Kidney epithelial cell (primary cell): ENCODE measurements at regions not wholly inside any gene's neighbourhood (a gene's known extent, or its start where the extent isn't known, plus 50 kb on each side); places are given as distances from the start of the nearest gene placed in this dataset.

Experiments used
- DNase-seq: peaks from one replicate; pipeline ENCODE4 v3.0.0-alpha.2; 2010; ENCODE audit warnings: low read depth
- H3K27me3 ChIP-seq: 2 replicates; pipeline ENCODE4 v1.6.0; 2011; ENCODE audit warnings: low read length; ENCODE audit not compliant: control insufficient read depth, insufficient read depth
- H3K36me3 ChIP-seq: 2 replicates; pipeline ENCODE4 v1.5.1; 2011; ENCODE audit warnings: low read length; ENCODE audit not compliant: control insufficient read depth, insufficient read depth
- H3K4me3 ChIP-seq: 2 replicates; pipeline ENCODE4 v1.5.1; 2011; ENCODE audit warnings: low read depth, mild to moderate bottlenecking, control low read depth, low read length
- CTCF ChIP-seq: IDR thresholded peaks from 2 replicates; pipeline ENCODE4 v1.5.1; 2011; ENCODE audit warnings: mild to moderate bottlenecking, moderate library complexity, low read length, control low read depth, inconsistent platforms; ENCODE audit not compliant: insufficient read depth, poor library complexity, severe bottlenecking

GRCh38 chr3:150285601-150286000 lies 122.5 kb upstream of the TSC22D2 start:
- no peak for DNase-seq
- no peak for TF ChIP-seq CTCF
- Histone ChIP-seq H3K27me3 (no peaks in the 10 kb centered on the region), H3K4me3 (no peak overlapping the region), H3K36me3 (no peaks in the 10 kb centered on the region)

GRCh38 chr3:150278843-150279381 lies 129.2 kb upstream of the TSC22D2 start:
- no peaks in the 10 kb centered on the region for H3K27me3 ChIP-seq
- DNase-seq, result no peak
- no peak for TF ChIP-seq CTCF

DNA sequence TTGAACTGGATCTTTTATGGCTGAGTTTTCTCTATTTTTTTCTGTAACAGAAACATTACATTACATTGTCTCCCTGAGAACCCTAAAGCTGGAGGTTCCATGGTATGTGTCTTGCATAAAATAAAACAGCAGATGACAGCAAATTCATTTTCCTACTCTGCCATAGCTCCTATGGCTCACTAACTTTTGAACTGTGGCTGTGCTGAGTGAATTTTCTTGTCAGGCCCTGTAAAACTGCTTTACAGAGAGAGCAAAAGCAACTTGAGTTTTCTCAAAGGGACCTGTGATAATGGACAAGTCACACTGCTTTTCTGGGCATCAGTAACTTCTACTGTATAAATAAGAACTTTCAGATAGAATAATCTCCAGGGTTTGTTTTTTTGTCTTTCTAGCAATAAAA lies 129.9 kb upstream of the TSC22D2 start:
- Histone ChIP-seq H3K27me3 (no peaks in the 10 kb centered on the region), H3K36me3 (no peaks in the 10 kb centered on the region), H3K4me3 (no peak overlapping the region)
- TF ChIP-seq CTCF, result no peak
- no peak for DNase-seq

More at GRCh38 chr3:150278843-150279381, 129.2 kb upstream of the TSC22D2 start:
- Histone ChIP-seq H3K36me3 (no peaks in the 10 kb centered on the region), H3K4me3 (no peak overlapping the region)

DNA sequence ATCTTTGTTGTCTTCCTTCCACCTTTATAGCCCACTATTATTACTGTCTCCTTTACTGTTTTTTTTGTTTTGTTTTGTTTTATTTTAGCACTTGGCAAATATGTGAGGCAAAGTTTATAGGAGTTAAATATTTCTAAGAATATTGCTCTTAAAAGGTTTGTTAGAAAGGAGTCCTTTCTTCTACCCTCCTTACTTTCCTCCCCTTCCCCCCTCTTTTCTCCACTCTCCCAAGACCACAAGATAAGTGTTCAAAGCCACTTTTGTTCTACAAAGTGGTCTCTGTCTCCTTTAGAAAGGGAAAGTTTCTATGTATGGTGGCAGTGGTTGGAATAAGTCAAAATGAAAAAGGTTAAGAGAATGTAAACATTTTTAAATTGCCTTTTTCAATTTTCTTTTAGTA lies 130.7 kb upstream of the TSC22D2 start:
- DNase-seq, result no peak
- Histone ChIP-seq H3K4me3 (no peak overlapping the region), H3K36me3 (no peaks in the 10 kb centered on the region), H3K27me3 (no peaks in the 10 kb centered on the region)
- TF ChIP-seq CTCF, result no peak

DNA sequence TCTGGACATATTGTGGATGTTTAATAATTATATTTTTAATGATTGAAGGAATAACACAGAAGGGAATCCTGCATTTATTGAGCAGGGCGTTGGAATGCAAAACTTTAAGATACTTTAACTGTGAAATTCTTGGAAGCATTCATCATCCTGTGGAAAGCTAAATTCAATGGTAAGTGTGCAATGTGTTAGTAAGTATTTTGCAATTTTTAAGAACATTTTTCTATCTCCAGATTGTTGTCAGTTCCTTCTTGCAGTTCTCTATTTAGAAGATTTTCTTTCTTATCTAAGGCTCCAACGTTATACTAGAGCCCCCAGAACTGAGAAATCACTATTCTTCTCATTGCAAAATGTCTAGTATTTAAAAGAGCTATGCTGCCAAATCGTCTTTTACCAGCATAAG lies 132.2 kb upstream of the TSC22D2 start:
- DNase-seq, result no peak
- no peak for TF ChIP-seq CTCF
- Histone ChIP-seq H3K36me3 (no peaks in the 10 kb centered on the region), H3K27me3 (no peaks in the 10 kb centered on the region), H3K4me3 (no peak overlapping the region)

- H3K4me3 ChIP-seq, result no peak overlapping the region
- DNase-seq, result no peak
These were observed 133.7 kb upstream of the TSC22D2 start for GRCh38 chr3:150274372-150274771.

More at GRCh38 chr3:150274372-150274771, 133.7 kb upstream of the TSC22D2 start:
- Histone ChIP-seq H3K36me3 (no peaks in the 10 kb centered on the region), H3K27me3 (no peaks in the 10 kb centered on the region)
- no peak for TF ChIP-seq CTCF
